ENCODE measurements at regions not wholly inside any gene's neighbourhood (a gene's known extent, or its start where the extent isn't known, plus 50 kb on each side); places are given as distances from the start of the nearest gene placed in this dataset.
A peak's percentile ranks its signal among the peaks of the same experiment; 100 is the strongest.
"Not testable (repeated sequence)": the region's sequence is repeated elsewhere in the genome, so short reads cannot be mapped to it uniquely, and the experiment has no call there.

- no peak for ATAC-seq (ENCODE audit: low read depth in 2 of 2)
- Mint-ChIP-seq H3K27me3 (peaks cover 10 to 37% (median 19%) of the 10 kb centered on the region in 3 donors), H3K9me3 (peaks cover 2 to 14% (median 5%) of the 10 kb centered on the region in 7 donors), H3K4me1 (no peaks in the 10 kb centered on the region), H3K36me3 (peaks cover 0 to 8% of the 10 kb centered on the region in 2 donors), H3K4me3 (no peak overlapping the region), H3K27ac (peak overlapping the region in 1 of 6 donors; percentile 15)
- DNase-seq, result no peak
These were observed 247.8 kb upstream of the HDAC4 start for GRCh38 chr2:239648607-239649006.

GRCh38 chr2:239647052-239647819, 246.4 kb upstream of the HDAC4 start:
- DNase-seq (no peak), ATAC-seq (ENCODE audit: low read depth in 2 of 2) (no peak)
- H3K4me1 Mint-ChIP-seq, result no peaks in the 10 kb centered on the region
- no peak overlapping the region for H3K27ac Mint-ChIP-seq
- H3K36me3 Mint-ChIP-seq, result peaks cover 0 to 8% of the 10 kb centered on the region in 2 donors
- H3K9me3 Mint-ChIP-seq, result peaks cover 2 to 14% (median 5%) of the 10 kb centered on the region in 7 donors
- H3K4me3 Mint-ChIP-seq, result no peak overlapping the region
- peaks cover 10 to 37% (median 19%) of the 10 kb centered on the region in 3 donors for H3K27me3 Mint-ChIP-seq

- H3K9me3 Mint-ChIP-seq, result peaks cover 2 to 14% (median 5%) of the 10 kb centered on the region in 7 donors
- peaks cover 10 to 32% (median 19%) of the 10 kb centered on the region in 3 donors for H3K27me3 Mint-ChIP-seq
- no peaks in the 10 kb centered on the region for H3K4me1 Mint-ChIP-seq
- no peak overlapping the region for H3K4me3 Mint-ChIP-seq
- no peak for DNase-seq
- H3K36me3 Mint-ChIP-seq, result peaks cover 0 to 8% of the 10 kb centered on the region in 2 donors
- ATAC-seq (ENCODE audit: low read depth in 2 of 2), result no peak
- H3K27ac Mint-ChIP-seq, result peak overlapping the region in 1 of 6 donors; percentile 47
These were observed 245.4 kb upstream of the HDAC4 start for GRCh38 chr2:239646184-239646583.

DNA sequence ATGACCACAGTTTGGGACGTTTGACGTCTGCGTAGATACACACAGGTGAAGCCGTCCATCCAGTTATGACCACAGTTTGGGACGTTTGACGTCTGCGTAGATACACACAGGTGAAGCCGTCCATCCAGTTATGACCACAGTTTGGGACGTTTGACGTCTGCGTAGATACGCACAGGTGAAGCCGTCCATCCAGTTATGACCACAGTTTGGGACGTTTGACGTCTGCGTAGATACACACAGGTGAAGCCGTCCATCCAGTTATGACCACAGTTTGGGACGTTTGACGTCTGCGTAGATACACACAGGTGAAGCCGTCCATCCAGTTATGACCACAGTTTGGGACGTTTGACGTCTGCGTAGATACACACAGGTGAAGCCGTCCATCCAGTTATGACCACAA, 243.8 kb upstream of the HDAC4 start:
- H3K36me3 Mint-ChIP-seq; ATAC-seq (ENCODE audit: low read depth in 2 of 2); H3K4me3 Mint-ChIP-seq; DNase-seq; H3K4me1 Mint-ChIP-seq; H3K27ac Mint-ChIP-seq: not testable (repeated sequence)
- peaks cover 5 to 25% (median 18%) of the 10 kb centered on the region in 3 donors for H3K27me3 Mint-ChIP-seq
- H3K9me3 Mint-ChIP-seq, result peaks cover 2 to 13% (median 5%) of the 10 kb centered on the region in 7 donors

- Mint-ChIP-seq H3K4me3 (no peak overlapping the region), H3K27ac (no peak overlapping the region), H3K36me3 (peaks cover 0 to 2% of the 10 kb centered on the region in 2 donors), H3K4me1 (no peaks in the 10 kb centered on the region), H3K27me3 (peaks cover 5 to 20% (median 12%) of the 10 kb centered on the region in 3 donors), H3K9me3 (peaks cover 0 to 8% (median 2%) of the 10 kb centered on the region in 7 donors)
- DNase-seq (no peak), ATAC-seq (ENCODE audit: low read depth in 2 of 2) (no peak)
These were observed 243.2 kb upstream of the HDAC4 start for GRCh38 chr2:239644011-239644410.

GRCh38 chr2:239642406-239643004, 241.7 kb upstream of the HDAC4 start:
- peaks cover 0 to 2% (median 0%) of the 10 kb centered on the region in 7 donors for H3K9me3 Mint-ChIP-seq
- DNase-seq (no peak), ATAC-seq (ENCODE audit: low read depth in 2 of 2) (no peak)
- no peak overlapping the region for H3K27ac Mint-ChIP-seq
- no peaks in the 10 kb centered on the region for H3K4me1 Mint-ChIP-seq
- H3K27me3 Mint-ChIP-seq, result peaks cover 1 to 9% (median 6%) of the 10 kb centered on the region in 3 donors
- H3K4me3 Mint-ChIP-seq, result no peak overlapping the region
- no peaks in the 10 kb centered on the region for H3K36me3 Mint-ChIP-seq

DNA sequence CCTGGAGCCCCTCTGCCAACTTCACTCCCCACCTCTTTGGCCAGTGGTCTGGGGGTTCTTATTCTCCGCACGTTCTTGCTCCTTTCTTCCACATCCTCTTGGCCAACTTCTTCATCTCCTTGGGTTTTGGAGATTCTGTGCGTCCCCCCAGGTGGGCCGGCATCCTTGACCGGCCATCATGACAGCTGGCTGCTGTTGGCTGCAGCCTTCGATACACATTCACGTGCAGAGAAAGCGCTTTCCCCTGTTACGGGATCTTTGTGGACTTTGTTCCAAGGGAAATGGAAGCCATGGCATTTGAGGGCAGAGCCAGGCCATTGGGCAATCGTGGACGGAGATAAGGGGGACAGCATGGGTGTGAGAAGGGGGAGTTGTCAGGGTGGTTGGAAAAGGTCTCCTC, 241.1 kb upstream of the HDAC4 start:
- not testable (repeated sequence) for H3K27ac Mint-ChIP-seq; H3K36me3 Mint-ChIP-seq; H3K4me1 Mint-ChIP-seq; ATAC-seq (ENCODE audit: low read depth in 2 of 2); H3K9me3 Mint-ChIP-seq; H3K4me3 Mint-ChIP-seq; DNase-seq
- H3K27me3 Mint-ChIP-seq, result peaks cover 6 to 12% (median 8%) of the 10 kb centered on the region in 3 donors

- peaks cover 0 to 15% (median 13%) of the 10 kb centered on the region in 3 donors for H3K27me3 Mint-ChIP-seq
- H3K36me3 Mint-ChIP-seq, result no peaks in the 10 kb centered on the region
- ATAC-seq (ENCODE audit: low read depth in 2 of 2), result no peak
- H3K27ac Mint-ChIP-seq, result no peak overlapping the region
- H3K4me3 Mint-ChIP-seq, result no peak overlapping the region
- no peak for DNase-seq
- peaks cover 0 to 14% (median 1%) of the 10 kb centered on the region in 7 donors for H3K9me3 Mint-ChIP-seq
- no peaks in the 10 kb centered on the region for H3K4me1 Mint-ChIP-seq
These were observed 240.1 kb upstream of the HDAC4 start for GRCh38 chr2:239640676-239641578.

DNA sequence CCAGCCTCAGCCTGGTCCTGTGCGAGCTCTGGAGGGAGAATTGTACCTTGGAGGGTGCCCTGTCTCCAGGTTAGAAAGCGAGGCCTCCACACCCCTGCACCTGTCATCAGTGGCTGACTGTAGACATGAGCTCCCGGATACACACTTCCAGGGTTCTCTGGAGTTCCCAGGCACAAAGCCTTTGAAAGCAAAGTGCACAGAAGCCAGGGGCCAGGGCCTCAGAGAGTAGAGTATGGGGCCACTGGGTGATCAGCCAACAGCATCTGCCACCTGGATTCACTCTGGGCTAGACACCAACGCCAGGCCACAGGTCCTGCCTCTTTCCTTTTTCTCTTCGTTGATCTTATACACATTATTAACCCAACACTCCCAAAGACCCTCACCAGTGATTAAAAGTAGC, 239.4 kb upstream of the HDAC4 start:
- Mint-ChIP-seq H3K27ac (no peak overlapping the region), H3K4me1 (no peaks in the 10 kb centered on the region), H3K4me3 (no peak overlapping the region), H3K36me3 (no peaks in the 10 kb centered on the region), H3K9me3 (peaks cover 0 to 15% (median 1%) of the 10 kb centered on the region in 7 donors), H3K27me3 (peaks cover 0 to 15% (median 13%) of the 10 kb centered on the region in 3 donors)
- ATAC-seq (ENCODE audit: low read depth in 2 of 2) (no peak), DNase-seq (no peak)

DNA sequence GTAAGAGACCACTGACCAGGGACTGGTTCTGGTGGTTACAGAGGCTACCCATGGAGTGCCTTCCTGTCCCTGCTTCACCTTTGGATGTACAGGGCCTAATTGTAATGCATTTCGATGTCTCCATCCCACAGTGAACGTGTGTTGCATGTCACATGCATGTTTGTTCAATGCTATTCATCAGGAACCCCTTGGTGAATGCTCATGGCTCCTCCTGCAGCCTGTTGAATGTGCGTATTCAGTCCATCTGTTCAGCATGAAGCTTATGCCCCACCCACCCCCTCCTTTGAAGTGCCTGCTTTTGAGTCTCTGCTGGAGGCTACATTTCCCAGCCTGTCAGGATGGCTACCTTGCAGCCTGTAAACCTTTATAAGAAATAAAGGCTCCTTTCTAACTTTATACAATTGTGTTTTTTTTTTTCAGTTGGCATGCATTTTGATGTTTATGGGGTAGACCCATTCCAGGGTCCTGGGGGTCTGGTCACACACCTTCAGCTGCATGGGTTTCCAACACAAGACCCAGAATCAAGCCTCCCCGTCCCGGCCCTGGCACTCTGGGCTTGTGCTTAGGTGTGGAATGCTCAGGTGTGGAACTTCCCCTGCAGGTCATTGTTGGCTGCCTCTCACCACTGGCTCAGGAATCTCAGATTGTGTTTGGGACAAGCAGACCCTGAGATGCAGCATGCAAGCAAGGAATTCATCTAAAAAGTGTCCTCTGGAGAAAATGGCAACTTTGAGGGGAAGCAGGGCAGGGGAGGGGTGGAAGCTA, 238.8 kb upstream of the HDAC4 start:
- Mint-ChIP-seq H3K4me1 (no peaks in the 10 kb centered on the region), H3K9me3 (peaks cover 0 to 15% (median 1%) of the 10 kb centered on the region in 7 donors), H3K27ac (no peak overlapping the region), H3K27me3 (peaks cover 0 to 18% (median 13%) of the 10 kb centered on the region in 3 donors), H3K36me3 (no peaks in the 10 kb centered on the region), H3K4me3 (no peak overlapping the region)
- ATAC-seq (ENCODE audit: low read depth in 2 of 2) (no peak), DNase-seq (no peak)

GRCh38 chr2:239638376-239638775, 237.6 kb upstream of the HDAC4 start:
- H3K27ac Mint-ChIP-seq, result no peak overlapping the region
- peaks cover 6 to 22% (median 19%) of the 10 kb centered on the region in 3 donors for H3K27me3 Mint-ChIP-seq
- ATAC-seq (ENCODE audit: low read depth in 2 of 2) (no peak), DNase-seq (no peak)
- no peak overlapping the region for H3K4me3 Mint-ChIP-seq
- H3K36me3 Mint-ChIP-seq, result no peaks in the 10 kb centered on the region
- H3K4me1 Mint-ChIP-seq, result no peaks in the 10 kb centered on the region
- peaks cover 0 to 15% (median 1%) of the 10 kb centered on the region in 7 donors for H3K9me3 Mint-ChIP-seq

DNA sequence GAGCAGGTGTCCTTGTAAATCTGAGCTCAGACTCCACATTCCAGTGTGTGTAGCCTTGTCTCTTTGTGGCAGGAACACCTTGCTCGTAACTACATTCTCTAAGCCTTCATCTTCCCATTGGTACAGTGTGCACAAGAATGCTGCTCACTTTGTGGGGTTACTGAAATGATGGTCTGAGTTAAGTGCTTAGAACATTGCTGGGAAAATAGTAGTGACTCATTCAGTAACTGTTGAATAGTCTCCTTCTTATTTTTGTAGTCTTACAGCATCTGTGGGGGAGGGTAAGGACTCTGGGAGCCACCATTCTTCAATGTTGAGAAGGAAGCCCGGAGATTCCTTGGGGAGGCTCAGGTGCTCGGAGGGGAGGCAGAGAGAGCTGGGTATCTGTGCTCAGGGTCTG, 236.0 kb upstream of the HDAC4 start:
- peaks cover 0 to 15% (median 1%) of the 10 kb centered on the region in 7 donors for H3K9me3 Mint-ChIP-seq
- no peak for ATAC-seq (ENCODE audit: low read depth in 2 of 2)
- no peak overlapping the region for H3K27ac Mint-ChIP-seq
- H3K4me3 Mint-ChIP-seq, result no peak overlapping the region
- H3K27me3 Mint-ChIP-seq, result peaks cover 13 to 26% (median 22%) of the 10 kb centered on the region in 3 donors
- no peaks in the 10 kb centered on the region for H3K4me1 Mint-ChIP-seq
- no peak for DNase-seq
- H3K36me3 Mint-ChIP-seq, result no peaks in the 10 kb centered on the region

- ATAC-seq (ENCODE audit: low read depth in 2 of 2), result no peak
- Mint-ChIP-seq H3K27ac (no peak overlapping the region), H3K4me3 (no peak overlapping the region), H3K36me3 (no peaks in the 10 kb centered on the region), H3K4me1 (no peaks in the 10 kb centered on the region), H3K9me3 (peaks cover 0 to 15% (median 1%) of the 10 kb centered on the region in 7 donors), H3K27me3 (peaks cover 13 to 26% (median 22%) of the 10 kb centered on the region in 3 donors)
- no peak for DNase-seq
These were observed 233.9 kb upstream of the HDAC4 start for GRCh38 chr2:239634769-239635168.
